SK-N-SH treated with all-trans-retinoic acid at 6 μM for 48 hours (cell line): ENCODE measurements at regions not wholly inside any gene's neighbourhood (a gene's known extent, or its start where the extent isn't known, plus 50 kb on each side); places are given as distances from the start of the nearest gene placed in this dataset.

Experiments used
- CSDC2 ChIP-seq: fragments of 250-450 bp; sonication (Bioruptor Pico); IDR thresholded peaks from 2 replicates; pipeline ENCODE4 v1.5.0; 2020; ENCODE audit warnings: mild to moderate bottlenecking, moderate library complexity
- ESRRG ChIP-seq: fragments of 250-450 bp; sonication (Bioruptor Pico); IDR thresholded peaks from 2 replicates; pipeline ENCODE4 v1.6.1; 2021; ENCODE audit warnings: mild to moderate bottlenecking
- OSR1 ChIP-seq: fragments of 250-450 bp; sonication (Bioruptor Pico); IDR thresholded peaks from 2 replicates; pipeline ENCODE4 v1.8.0; 2022; ENCODE audit warnings: moderate library complexity, mild to moderate bottlenecking, inconsistent platforms
- POU6F1 ChIP-seq: fragments of 250-450 bp; sonication (Bioruptor Pico); IDR thresholded peaks from 2 replicates; pipeline ENCODE4 v1.8.0; 2021; ENCODE audit warnings: low read depth, mild to moderate bottlenecking, moderate library complexity, borderline replicate concordance
- RARB ChIP-seq: fragments of 250-450 bp; sonication (Bioruptor Pico); IDR thresholded peaks from 2 replicates; pipeline ENCODE4 v1.8.0; 2021; ENCODE audit warnings: mild to moderate bottlenecking, moderate library complexity
- SNAI2 ChIP-seq: fragments of 250-450 bp; sonication (Bioruptor Pico); IDR thresholded peaks from 2 replicates; pipeline ENCODE4 v1.5.0; 2020; ENCODE audit warnings: mild to moderate bottlenecking, moderate library complexity
- TCF4 ChIP-seq: fragments of 250-450 bp; sonication (Bioruptor Pico); IDR thresholded peaks from 2 replicates; pipeline ENCODE4 v1.8.0; 2021; ENCODE audit warnings: mild to moderate bottlenecking, moderate library complexity, borderline replicate concordance
- ZFP3 ChIP-seq: fragments of 250-450 bp; sonication (Bioruptor Pico); IDR thresholded peaks from 2 replicates; pipeline ENCODE4 v1.5.0; 2020; ENCODE audit warnings: mild to moderate bottlenecking, moderate library complexity
- ZNF70 ChIP-seq: fragments of 450-650 bp; formaldehyde crosslinking; IDR thresholded peaks from 2 replicates; pipeline ENCODE4 v1.5.0; 2020; ENCODE audit warnings: mild to moderate bottlenecking, moderate library complexity
- TF ChIP-seq, protein P1 (sequence below): fragments of 250-450 bp; sonication (Bioruptor Pico); IDR thresholded peaks from 2 replicates; pipeline ENCODE4 v1.8.0; 2020; ENCODE audit warnings: mild to moderate bottlenecking, moderate library complexity, borderline replicate concordance
- TF ChIP-seq, protein P2 (sequence below): fragments of 250-450 bp; sonication (Bioruptor Pico); IDR thresholded peaks from 2 replicates; pipeline ENCODE4 v1.5.0; 2020; ENCODE audit warnings: mild to moderate bottlenecking, moderate library complexity

DNA sequence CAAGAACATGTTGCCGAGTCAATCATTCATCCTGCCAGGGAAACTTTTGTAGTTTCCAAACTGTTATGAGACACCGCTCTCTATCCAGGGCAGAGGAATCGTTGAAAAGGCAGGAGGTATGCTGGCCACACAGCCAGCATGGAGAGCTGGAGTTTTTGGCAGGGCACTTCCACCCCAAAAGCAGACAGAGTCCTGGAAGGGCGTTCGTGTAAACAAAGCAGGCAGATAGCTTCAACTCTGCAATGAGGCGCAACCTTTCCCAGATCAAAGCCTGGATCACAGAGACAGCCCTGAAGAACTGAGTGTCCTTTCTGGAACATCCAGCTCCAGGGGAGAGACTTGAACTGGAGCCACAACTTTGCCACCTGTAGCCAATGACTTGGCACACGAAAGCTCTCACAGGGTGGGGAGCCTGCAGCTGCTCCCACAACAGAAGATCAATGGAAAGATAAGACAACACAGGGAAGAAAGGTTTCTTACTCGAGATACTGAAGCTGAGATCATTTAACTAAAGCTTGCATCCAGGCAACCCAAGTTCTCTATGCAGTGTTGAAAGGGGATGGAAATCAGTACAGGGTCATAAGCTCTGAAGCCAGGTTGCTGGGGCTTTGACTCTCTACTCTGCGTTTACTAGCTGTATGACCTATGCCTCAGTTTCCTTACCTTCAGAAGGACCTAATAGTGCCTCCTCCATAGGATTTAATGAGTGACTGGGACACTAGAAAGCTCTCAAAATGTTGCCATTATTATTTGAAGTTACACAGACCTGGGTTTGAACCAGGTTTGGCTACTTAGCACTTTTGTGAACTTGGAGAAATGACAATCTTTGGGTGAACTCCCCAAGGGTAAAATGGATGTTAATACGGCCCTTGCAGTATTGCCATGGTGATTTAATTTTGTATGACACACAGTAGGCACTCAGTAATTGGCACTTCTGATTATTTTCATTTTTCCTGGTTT is 434.8 kb upstream of the NPVF start:
- TF ChIP-seq SNAI2 (CRISPR knock-in tag) (no peak), OSR1 (CRISPR knock-in tag) (no peak), CSDC2 (CRISPR knock-in tag) (no peak), TCF4 (CRISPR knock-in tag) (no peak), ZFP3 (CRISPR knock-in tag) (no peak), ZNF70 (CRISPR knock-in tag) (no peak), POU6F1 (CRISPR knock-in tag) (no peak), ESRRG (CRISPR knock-in tag) (no peak), RARB (no peak)
- TF ChIP-seq, protein P1, sequence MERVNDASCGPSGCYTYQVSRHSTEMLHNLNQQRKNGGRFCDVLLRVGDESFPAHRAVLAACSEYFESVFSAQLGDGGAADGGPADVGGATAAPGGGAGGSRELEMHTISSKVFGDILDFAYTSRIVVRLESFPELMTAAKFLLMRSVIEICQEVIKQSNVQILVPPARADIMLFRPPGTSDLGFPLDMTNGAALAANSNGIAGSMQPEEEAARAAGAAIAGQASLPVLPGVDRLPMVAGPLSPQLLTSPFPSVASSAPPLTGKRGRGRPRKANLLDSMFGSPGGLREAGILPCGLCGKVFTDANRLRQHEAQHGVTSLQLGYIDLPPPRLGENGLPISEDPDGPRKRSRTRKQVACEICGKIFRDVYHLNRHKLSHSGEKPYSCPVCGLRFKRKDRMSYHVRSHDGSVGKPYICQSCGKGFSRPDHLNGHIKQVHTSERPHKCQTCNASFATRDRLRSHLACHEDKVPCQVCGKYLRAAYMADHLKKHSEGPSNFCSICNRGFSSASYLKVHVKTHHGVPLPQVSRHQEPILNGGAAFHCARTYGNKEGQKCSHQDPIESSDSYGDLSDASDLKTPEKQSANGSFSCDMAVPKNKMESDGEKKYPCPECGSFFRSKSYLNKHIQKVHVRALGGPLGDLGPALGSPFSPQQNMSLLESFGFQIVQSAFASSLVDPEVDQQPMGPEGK (CRISPR knock-in tag), result no peak
- TF ChIP-seq, protein P2, sequence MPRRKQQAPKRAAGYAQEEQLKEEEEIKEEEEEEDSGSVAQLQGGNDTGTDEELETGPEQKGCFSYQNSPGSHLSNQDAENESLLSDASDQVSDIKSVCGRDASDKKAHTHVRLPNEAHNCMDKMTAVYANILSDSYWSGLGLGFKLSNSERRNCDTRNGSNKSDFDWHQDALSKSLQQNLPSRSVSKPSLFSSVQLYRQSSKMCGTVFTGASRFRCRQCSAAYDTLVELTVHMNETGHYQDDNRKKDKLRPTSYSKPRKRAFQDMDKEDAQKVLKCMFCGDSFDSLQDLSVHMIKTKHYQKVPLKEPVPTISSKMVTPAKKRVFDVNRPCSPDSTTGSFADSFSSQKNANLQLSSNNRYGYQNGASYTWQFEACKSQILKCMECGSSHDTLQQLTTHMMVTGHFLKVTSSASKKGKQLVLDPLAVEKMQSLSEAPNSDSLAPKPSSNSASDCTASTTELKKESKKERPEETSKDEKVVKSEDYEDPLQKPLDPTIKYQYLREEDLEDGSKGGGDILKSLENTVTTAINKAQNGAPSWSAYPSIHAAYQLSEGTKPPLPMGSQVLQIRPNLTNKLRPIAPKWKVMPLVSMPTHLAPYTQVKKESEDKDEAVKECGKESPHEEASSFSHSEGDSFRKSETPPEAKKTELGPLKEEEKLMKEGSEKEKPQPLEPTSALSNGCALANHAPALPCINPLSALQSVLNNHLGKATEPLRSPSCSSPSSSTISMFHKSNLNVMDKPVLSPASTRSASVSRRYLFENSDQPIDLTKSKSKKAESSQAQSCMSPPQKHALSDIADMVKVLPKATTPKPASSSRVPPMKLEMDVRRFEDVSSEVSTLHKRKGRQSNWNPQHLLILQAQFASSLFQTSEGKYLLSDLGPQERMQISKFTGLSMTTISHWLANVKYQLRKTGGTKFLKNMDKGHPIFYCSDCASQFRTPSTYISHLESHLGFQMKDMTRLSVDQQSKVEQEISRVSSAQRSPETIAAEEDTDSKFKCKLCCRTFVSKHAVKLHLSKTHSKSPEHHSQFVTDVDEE, result no peak
